BLaER1 (cell line): ENCODE measurements at regions not wholly inside any gene's neighbourhood (a gene's known extent, or its start where the extent isn't known, plus 50 kb on each side); places are given as distances from the start of the nearest gene placed in this dataset.
"Not testable (repeated sequence)": the region's sequence is repeated elsewhere in the genome, so short reads cannot be mapped to it uniquely, and the experiment has no call there.

ENCODE experiments used
- H3K27ac ChIP-seq: shearing (Covaris generic); formaldehyde crosslinking; 2 replicates; pipeline ENCODE4 v1.8.1; 2022
- H3K27me3 ChIP-seq: shearing (Covaris generic); formaldehyde crosslinking; 2 replicates; pipeline ENCODE4 v1.8.1; 2022
- H3K36me3 ChIP-seq: shearing (Covaris generic); formaldehyde crosslinking; 2 replicates; pipeline ENCODE4 v1.8.1; 2022
- H3K4me1 ChIP-seq: shearing (Covaris generic); formaldehyde crosslinking; 2 replicates; pipeline ENCODE4 v1.8.1; 2022
- H3K4me2 ChIP-seq: shearing (Covaris generic); formaldehyde crosslinking; 2 replicates; pipeline ENCODE4 v1.8.1; 2022
- H3K4me3 ChIP-seq: shearing (Covaris generic); formaldehyde crosslinking; 2 replicates; pipeline ENCODE4 v1.8.1; 2022
- H3K9ac ChIP-seq: shearing (Covaris generic); formaldehyde crosslinking; 2 replicates; pipeline ENCODE4 v1.8.1; 2022
- H3K9me3 ChIP-seq: shearing (Covaris generic); formaldehyde crosslinking; 2 replicates; pipeline ENCODE4 v1.8.1; 2022
- H4K20me1 ChIP-seq: shearing (Covaris generic); formaldehyde crosslinking; 2 replicates; pipeline ENCODE4 v1.8.1; 2022
- Cebpa-rat ChIP-seq: shearing (Covaris generic); IDR thresholded peaks from 2 replicates; pipeline ENCODE4 v1.8.1; 2022

DNA sequence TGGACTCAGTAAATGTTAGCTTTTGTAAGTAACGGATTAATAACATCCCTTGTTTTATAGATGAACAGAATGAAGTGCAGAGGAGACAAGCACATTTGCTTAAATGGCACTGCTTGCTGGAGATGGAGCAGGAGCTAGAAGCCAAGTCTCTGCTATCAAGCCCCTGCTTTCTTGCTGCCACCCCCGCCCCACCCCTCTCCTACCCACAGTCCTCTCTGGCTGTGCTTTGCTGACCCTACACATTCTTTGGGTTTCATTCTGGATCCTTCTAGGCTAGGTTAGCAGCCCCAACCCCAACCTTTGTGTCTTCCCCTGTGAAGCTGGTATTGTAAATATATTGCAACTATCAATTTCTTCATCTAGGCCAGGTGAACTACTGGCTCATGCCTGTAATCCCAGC, 77.5 kb upstream of the CAPZB start:
- Histone ChIP-seq H3K27ac (no peak overlapping the region), H3K9ac (no peak overlapping the region), H3K9me3 (no peaks in the 10 kb centered on the region), H3K4me2 (no peak overlapping the region), H3K4me3 (no peak overlapping the region), H3K4me1 (no peaks in the 10 kb centered on the region), H3K27me3 (no peaks in the 10 kb centered on the region), H3K36me3 (no peaks in the 10 kb centered on the region), H4K20me1 (no peaks in the 10 kb centered on the region)
- no peak for TF ChIP-seq Cebpa-rat

DNA sequence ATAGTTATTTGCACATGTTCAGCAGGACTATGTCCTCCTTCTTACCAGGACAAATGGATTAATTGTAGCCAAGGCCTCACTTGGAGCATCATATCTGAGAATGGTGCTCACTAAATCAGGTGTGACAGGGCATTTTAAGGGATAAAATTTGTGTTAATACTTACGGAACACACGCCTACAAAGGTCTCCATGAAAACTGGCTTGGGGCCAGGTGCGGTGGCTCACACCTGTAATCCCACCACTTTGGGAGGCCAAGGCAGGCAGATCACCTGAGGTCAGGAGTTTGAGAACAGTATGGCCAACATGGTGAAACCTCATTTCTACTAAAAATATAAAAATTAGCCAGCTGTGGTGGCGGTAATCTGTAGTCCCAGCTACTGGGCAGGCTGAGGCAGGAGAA, 75.1 kb upstream of the CAPZB start:
- Histone ChIP-seq H3K27me3 (no peaks in the 10 kb centered on the region), H3K9me3 (no peaks in the 10 kb centered on the region), H3K27ac (no peak overlapping the region), H3K9ac (no peak overlapping the region), H4K20me1 (no peaks in the 10 kb centered on the region), H3K36me3 (no peaks in the 10 kb centered on the region), H3K4me3 (no peak overlapping the region), H3K4me1 (no peaks in the 10 kb centered on the region), H3K4me2 (no peak overlapping the region)
- TF ChIP-seq Cebpa-rat, result no peak

DNA sequence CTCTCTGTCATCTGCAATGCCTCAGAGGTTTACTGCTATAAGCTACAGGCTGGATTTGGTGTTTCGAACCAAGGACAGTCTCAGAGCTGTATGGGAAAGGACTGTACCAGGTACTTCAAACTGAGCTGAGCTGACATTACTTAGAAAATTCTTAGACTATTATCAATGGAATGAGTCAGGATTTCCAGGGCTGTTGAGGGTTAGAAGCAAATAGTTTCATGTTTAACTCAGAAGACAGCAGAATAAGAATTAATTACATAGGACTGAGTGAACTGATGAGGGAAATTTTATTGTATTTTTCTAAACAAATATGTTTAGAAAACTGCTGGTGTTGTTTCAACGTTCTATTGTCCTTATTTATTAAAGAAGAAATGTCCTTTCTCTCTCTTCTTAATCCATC, 74.3 kb upstream of the CAPZB start:
- Histone ChIP-seq H3K4me3 (no peak overlapping the region), H4K20me1 (no peaks in the 10 kb centered on the region), H3K27me3 (no peaks in the 10 kb centered on the region), H3K27ac (no peak overlapping the region), H3K4me1 (no peaks in the 10 kb centered on the region), H3K4me2 (no peak overlapping the region), H3K36me3 (no peaks in the 10 kb centered on the region), H3K9ac (no peak overlapping the region), H3K9me3 (no peaks in the 10 kb centered on the region)
- TF ChIP-seq Cebpa-rat, result no peak

DNA sequence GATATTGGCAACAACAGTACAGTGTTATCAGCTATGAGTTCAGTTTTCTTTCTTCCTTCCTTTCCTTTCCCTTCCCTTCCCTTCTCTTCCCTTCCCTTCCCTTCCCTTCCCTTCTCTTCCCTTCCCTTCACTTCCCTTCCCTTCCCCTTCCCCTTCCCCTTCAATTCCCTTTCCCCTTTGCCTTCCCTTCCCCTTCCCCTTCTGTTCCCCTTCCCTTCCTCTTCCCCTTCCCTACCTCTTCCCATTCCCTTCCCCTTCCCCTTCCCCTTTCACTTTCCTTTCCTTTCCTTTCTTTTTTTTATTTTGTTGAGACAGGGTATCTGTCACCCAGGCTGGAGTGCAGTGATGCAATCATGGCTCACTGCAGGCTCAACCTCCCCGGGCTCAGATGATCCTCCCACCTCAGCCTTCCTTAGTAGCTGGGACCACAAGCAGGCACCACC, 72.3 kb upstream of the CAPZB start:
- H3K4me1 ChIP-seq, result no peaks in the 10 kb centered on the region
- no peaks in the 10 kb centered on the region for H3K36me3 ChIP-seq
- no peaks in the 10 kb centered on the region for H3K27me3 ChIP-seq
- H3K27ac ChIP-seq, result no peak overlapping the region
- no peak overlapping the region for H3K4me2 ChIP-seq
- no peaks in the 10 kb centered on the region for H4K20me1 ChIP-seq
- H3K9ac ChIP-seq, result no peak overlapping the region
- no peak for TF ChIP-seq Cebpa-rat
- no peak overlapping the region for H3K4me3 ChIP-seq
- no peaks in the 10 kb centered on the region for H3K9me3 ChIP-seq

DNA sequence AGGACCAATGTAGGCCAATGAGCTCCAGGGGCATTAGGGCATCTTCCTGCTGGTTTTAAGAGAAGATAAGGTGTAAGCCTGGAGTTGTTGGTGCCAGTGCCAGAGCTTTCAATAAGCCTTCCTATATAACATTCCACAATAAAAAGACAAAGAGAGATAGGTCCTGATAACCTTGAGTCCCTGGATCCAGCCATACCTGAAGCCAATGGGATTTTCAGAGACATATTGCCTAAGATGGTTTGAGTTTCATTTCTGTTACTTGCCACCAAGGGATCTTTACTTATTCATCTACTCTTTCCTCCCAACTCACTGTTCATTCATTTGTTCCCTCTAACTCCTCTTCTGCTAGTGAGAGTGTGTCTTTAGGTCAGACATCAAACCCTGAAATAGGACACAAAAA, 68.8 kb upstream of the CAPZB start:
- Histone ChIP-seq H3K27ac (no peak overlapping the region), H3K27me3 (no peaks in the 10 kb centered on the region), H3K4me1 (no peaks in the 10 kb centered on the region), H4K20me1 (no peaks in the 10 kb centered on the region), H3K36me3 (no peaks in the 10 kb centered on the region), H3K9me3 (peaks cover 26% of the 10 kb centered on the region), H3K4me2 (no peak overlapping the region), H3K4me3 (no peak overlapping the region), H3K9ac (no peak overlapping the region)
- no peak for TF ChIP-seq Cebpa-rat

DNA sequence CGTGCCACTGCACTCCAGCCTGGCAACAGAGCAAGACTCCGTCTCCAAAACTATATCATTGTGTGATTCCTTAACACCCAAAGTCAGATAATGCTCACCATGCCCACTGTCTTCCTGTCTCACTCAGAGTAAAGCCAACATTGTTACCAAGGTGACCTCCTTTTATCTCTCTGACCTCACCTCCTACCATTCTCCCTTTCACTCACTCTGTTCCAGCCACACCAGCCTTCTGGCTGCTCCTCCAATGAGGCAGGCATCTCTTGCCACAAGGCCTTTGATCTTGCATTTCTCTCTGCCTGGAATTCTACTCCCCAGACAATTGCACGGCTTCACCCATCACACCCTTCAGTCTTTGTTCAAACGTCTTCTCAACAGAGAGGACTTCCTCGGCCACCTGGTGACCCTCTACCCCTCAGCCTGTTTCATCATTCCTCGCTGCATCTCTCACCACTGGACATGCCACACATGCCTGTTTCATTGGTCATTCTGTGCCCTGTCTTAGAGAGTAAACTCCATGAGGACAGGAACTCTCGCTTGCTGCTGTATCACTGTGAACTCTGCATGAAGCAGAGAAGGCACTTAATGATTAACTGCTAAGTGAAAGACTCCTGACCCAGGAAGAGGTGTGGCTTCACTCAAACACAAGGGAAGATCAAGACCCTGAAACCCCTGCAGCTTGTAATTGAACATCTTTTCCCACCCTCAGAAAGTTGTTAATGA, 67.1 kb upstream of the CAPZB start:
- Histone ChIP-seq H3K27me3 (no peaks in the 10 kb centered on the region), H3K9ac (no peak overlapping the region), H3K27ac (no peak overlapping the region), H3K36me3 (no peaks in the 10 kb centered on the region), H3K4me2 (no peak overlapping the region), H3K4me1 (no peaks in the 10 kb centered on the region), H3K9me3 (peaks cover 43% of the 10 kb centered on the region), H3K4me3 (no peak overlapping the region), H4K20me1 (no peaks in the 10 kb centered on the region)
- no peak for TF ChIP-seq Cebpa-rat

DNA sequence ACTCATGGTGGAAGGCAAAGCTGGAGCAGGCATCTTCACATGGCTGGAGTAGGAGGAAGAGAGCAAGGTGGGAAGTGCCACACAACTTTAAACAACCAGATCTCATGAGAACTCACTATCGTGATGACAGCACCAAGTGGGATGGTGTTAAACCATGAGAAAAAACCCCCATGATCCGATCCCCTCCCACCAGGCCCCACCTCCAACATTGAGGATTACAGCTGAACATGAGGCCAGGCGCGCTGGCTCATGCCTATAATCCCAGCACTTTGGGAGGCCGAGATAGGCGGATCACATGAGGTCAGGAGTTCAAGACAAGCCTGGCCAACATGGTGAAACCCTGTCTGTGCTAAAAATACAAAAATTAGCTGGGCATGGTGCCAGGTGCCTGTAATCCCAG, 66.5 kb upstream of the CAPZB start:
- not testable (repeated sequence) for H4K20me1 ChIP-seq, H3K4me3 ChIP-seq, H3K36me3 ChIP-seq

DNA sequence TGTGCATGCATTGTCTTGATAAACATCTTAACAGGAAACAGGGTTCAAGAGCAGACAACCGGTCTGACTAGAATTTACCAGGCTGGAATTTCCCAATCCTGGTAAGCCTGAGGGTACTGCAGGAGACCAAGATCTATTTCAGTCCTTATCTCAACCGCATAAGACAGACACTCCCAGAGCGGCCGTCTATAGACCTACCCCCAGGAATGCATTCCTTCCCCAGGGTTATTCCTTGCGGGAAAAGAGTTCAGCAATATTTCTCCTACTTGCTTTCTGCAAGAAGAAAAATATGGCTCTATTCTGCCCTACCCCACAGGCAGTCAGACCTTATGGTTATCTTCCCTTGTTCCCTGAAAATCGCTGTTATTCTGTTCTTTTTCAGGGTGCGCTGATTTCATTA, 65.1 kb upstream of the CAPZB start:
- H3K4me1 ChIP-seq, H3K27me3 ChIP-seq, H3K9ac ChIP-seq, H3K4me3 ChIP-seq, H3K36me3 ChIP-seq, H3K4me2 ChIP-seq, H4K20me1 ChIP-seq, H3K27ac ChIP-seq: not testable (repeated sequence)
- H3K9me3 ChIP-seq, result peaks cover 62% of the 10 kb centered on the region

More for the DNA sequence above, 66.5 kb upstream of the CAPZB start:
- peaks cover 49% of the 10 kb centered on the region for H3K9me3 ChIP-seq
- H3K9ac ChIP-seq, H3K4me1 ChIP-seq, H3K27me3 ChIP-seq, H3K4me2 ChIP-seq, H3K27ac ChIP-seq: not testable (repeated sequence)

DNA sequence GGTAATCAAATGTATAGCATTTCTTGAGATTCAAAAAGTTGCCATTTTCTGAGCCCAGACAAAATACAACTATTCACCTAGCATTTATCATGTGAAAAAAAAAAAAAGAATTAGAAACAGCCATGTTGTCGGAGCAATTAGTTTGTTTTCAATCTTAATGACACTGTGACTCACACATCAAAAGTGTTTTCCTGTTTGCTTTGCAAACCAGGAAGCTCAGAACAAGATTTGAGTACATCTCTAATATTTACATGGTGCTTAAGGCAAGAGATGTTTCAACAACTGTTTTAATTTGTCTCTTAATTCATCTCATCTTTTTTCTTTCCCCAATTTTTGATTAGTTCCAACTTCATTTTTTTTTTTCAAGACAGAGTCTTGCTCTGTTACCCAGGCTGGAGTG, 62.5 kb upstream of the CAPZB start:
- H3K9me3 ChIP-seq, result peaks cover 68% of the 10 kb centered on the region
- no peaks in the 10 kb centered on the region for H3K4me1 ChIP-seq
- no peak overlapping the region for H3K4me2 ChIP-seq
- no peaks in the 10 kb centered on the region for H4K20me1 ChIP-seq
- H3K4me3 ChIP-seq, result no peak overlapping the region
- no peak overlapping the region for H3K9ac ChIP-seq
- no peaks in the 10 kb centered on the region for H3K27me3 ChIP-seq
- TF ChIP-seq Cebpa-rat, result no peak
- H3K27ac ChIP-seq, result no peak overlapping the region
- H3K36me3 ChIP-seq, result no peaks in the 10 kb centered on the region

DNA sequence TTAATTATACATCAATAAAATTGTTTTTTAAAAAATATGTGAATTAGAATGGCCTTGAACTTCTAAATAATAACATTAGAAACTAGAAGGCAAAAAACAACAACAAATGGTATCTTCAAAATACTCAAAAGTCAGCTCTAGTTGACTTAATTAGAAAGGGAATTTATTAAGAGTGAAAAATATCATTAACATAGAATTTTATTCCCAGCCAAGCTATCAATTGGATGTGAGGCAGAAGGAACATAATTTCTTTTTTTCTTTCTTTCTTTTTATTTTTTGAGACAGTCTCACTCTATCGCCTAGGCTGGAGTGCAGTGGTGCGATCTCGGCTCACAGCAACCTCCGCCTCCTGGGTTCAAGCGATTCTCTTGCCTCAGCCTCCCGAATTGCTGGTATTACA, 51.2 kb upstream of the CAPZB start:
- Histone ChIP-seq H3K27me3 (no peaks in the 10 kb centered on the region), H3K4me1 (no peaks in the 10 kb centered on the region), H3K4me2 (no peak overlapping the region), H3K4me3 (no peak overlapping the region), H3K36me3 (no peaks in the 10 kb centered on the region), H3K9me3 (peaks cover 44% of the 10 kb centered on the region), H3K9ac (no peak overlapping the region), H3K27ac (no peak overlapping the region), H4K20me1 (no peaks in the 10 kb centered on the region)
- TF ChIP-seq Cebpa-rat, result no peak

DNA sequence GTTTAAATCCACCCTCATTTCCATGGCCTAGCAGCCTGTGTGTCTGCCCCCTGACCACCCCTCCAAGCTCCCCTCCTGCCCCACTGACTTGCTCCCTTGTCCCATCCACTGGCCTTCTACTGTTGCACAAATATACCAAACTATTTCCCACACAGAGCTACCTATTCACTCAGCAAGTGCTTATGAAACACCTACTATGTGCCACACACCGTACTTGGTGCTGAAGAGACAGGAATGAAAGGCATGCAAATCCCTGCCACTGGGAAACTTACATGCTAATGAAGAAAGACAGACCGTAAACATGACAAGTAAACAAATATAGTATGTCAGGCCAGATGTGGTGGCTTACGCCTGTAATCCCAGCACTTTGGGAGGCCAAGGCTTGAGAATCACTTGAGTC, 49.9 kb upstream of the CAPZB start:
- H3K9me3 ChIP-seq, result peaks cover 43% of the 10 kb centered on the region

More for the DNA sequence above, 49.9 kb upstream of the CAPZB start:
- Histone ChIP-seq H3K27ac (no peak overlapping the region), H3K4me1 (no peaks in the 10 kb centered on the region), H3K27me3 (no peaks in the 10 kb centered on the region), H3K4me2 (no peak overlapping the region), H3K36me3 (no peaks in the 10 kb centered on the region), H3K4me3 (no peak overlapping the region), H3K9ac (no peak overlapping the region), H4K20me1 (no peaks in the 10 kb centered on the region)
- TF ChIP-seq Cebpa-rat, result no peak
